MV-4-11 (cell line): ENCODE measurements at regions not wholly inside any gene's neighbourhood (a gene's known extent, or its start where the extent isn't known, plus 50 kb on each side); places are given as distances from the start of the nearest gene placed in this dataset.
"Not testable (repeated sequence)": the region's sequence is repeated elsewhere in the genome, so short reads cannot be mapped to it uniquely, and the experiment has no call there.

ENCODE experiments used
- DNase-seq: peaks from one replicate; lab custom pipeline; 2025; lab: John Stamatoyannopoulos, UW

DNA sequence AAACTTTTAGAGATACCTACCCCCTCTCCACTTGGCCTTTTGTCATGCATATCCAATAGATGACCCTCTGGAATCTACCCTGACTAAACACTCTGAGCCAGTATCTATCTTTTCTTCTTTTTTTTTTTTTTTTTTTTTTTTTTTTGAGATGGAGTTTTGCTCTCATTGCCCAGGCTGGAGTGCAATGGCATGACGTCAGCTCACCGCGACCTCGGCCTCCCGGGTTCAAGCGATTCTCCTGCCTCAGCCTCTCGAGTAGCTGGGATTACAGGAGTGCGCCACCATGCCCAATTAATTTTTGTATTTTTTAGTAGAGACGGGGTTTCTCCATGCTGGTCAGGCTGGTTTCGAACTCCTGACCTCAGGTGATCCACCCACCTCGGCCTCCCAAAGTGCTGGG, 50.8 kb upstream of the GRIN2B start:
- not testable (repeated sequence) for DNase-seq

DNA sequence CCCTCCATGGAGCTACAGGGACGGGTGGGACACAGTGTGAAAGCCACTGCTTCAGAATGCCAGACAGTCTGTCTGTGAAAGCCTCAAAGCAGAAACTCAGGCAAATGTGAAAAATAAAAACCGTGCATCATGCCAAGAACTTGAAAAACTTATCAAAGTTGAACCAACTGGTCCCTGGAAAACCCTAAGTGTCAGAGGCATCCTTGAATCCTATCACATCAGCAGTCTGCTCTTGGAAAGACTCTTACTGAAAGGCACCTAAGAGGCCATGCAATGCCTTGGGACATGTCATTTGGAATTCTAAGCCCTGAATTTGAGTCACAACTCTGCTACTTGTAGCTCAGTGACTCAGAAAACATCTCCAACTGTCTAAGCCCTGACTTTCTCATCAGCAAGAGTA, 62.4 kb upstream of the GRIN2B start:
- DNase-seq, result no peak

DNA sequence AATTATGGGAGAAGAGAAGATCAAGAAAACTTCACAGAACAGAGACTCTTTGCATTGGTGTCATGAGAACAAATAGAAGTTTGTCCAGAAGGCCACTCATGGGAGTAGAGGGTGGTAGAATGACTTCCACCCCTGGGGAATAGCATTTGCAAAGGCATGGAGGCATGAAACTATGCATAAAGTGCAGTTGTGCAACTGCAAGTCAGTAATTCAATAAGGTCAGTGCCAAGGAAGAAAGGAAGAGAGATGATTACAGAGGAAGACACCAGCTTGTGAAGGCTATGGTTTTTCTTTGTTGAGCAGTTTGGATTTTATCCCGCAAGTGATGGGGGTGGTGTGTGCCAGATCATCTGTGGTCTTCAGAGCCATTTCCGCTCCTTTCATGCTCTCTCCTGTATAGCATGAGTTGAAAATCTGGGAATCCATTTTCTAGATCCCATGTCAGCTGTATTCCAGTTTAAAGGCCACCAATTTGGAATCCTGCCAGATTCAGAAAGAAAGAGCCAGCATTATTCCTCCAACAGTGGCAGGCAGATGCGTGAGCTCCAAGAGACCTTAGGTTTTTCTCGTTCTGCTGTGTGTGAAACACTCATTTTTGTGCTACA, 67.6 kb upstream of the GRIN2B start:
- DNase-seq, result no peak

DNA sequence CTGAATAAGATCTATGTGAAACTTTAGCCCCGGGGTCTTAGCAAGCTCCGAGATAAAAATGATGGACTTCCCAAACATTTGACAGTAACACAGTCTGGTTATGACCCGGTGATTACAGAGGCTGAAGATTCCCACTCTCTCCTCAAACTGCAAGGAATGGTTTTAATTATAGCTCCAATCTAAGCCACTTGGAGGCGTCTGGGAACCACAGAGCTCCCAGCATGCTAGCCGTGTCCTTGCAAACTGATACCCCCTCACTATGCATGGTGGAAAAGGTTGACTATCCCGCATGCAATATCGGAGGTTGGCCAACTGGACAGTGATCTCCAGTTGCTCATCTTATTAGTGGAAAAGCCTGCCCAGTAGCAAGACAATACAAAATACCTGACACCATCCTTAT, 76.5 kb upstream of the GRIN2B start:
- no peak for DNase-seq

DNA sequence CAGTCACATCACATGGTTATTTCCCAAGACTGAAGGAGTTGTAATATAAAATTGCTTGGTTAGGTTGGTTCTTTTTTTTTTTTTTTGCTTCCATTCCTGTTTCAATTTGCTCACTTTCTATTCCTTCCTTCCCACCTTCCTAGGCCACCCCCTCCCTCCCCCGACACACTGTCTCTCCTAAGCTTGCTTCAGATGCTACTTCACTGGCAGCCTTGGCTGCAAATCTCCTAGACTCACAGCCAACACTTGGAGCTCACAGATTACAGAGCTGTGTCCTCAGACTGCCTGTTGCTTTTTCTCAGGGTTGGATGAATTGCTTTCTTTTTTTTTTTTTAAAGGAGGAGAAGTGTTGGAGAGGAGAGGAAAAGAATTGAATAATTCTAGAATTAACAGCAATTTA, 77.3 kb upstream of the GRIN2B start:
- no peak for DNase-seq

DNA sequence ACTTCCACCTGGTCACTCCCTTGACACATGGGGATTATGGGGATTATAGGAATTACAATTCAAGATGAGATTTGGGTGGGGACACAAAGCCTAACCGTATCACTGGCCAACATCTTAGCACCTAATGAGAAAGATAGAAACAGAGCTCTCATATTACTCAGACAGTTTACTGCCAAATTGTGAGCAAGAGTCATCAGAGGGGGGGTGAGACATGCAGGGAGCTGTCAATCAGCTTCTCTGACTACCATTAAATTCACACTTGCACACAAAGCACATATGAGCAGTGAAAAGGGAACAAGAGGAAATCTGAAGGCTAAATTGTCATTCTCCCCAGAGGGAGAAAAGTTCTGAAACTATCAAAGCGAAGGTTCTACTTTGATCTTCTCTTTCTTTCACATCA, 78.1 kb upstream of the GRIN2B start:
- no peak for DNase-seq

DNA sequence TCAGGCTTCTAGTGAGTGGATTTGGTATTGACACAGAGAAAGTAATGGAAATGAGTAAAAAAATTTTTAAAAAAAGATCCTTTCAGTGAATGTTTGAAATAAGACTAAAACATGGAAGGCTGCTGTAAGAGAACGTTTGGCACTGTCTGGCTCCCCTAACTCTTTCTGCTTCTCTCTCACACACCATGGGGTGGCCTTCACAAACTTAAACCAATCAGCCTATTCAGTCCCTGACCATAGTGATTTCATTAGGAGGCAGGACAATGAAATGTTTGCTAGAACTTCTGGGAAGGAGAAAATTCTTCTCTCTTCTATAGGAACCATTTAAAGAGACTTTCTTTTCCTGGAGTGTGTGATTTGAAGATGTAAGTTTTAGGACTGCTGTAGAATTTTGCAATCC, 84.2 kb upstream of the GRIN2B start:
- no peak for DNase-seq

DNA sequence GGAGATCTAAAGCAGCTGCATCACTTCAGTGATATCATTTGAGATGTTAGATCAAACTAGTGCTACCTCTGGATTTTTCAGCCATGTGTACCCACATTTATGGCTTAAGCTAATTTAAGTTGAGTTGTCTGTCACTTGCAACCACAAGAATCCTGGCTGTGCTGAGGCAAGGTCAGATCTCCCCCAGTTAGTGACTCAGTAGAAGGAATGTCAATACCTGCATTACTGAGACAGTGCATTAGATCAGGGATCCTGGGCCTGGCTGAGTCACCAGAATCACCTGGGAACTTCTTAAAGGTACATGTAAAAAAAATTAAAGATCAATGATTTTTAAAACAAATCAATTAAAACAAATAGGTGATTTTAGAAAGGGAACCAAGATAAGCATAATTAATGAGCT, 84.6 kb upstream of the GRIN2B start:
- DNase-seq, result no peak

DNA sequence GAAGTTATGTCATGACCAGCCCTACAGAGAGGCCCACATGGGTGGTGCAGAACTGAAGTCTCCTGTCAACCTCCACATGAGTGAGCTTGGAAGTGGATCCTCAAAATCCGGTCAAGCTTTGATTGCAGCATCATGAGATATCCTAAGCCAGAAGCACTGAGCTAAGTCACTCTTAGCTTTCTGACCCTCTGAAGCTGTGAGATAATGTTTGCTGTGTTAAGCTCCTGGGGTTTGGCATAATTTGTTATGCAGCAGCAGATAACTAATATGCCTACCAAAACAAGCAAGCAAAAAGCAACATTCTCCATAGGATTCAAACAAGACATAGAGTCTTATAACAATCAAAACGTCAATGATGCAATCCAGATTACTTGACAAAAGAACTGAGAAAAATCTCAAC, 87.6 kb upstream of the GRIN2B start:
- no peak for DNase-seq

DNA sequence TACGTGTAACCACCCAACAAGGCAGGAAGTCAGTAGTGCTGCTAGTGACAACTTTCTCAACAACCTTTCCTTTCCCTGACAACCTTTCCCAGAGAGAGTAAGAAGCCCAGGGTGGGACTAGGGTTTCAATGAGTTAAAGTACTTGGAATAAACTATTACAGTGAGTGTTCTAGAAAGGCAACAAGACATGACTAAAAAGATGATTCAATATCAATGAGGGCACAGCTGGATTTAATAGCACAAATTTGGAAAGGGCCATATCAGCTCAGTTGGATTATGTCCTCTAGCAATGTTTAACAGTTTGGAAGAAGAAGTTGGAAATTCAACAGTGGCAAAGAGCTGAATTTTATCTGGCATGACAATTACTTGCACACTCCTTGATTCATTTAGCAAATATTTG, 90.4 kb upstream of the GRIN2B start:
- DNase-seq, result no peak

DNA sequence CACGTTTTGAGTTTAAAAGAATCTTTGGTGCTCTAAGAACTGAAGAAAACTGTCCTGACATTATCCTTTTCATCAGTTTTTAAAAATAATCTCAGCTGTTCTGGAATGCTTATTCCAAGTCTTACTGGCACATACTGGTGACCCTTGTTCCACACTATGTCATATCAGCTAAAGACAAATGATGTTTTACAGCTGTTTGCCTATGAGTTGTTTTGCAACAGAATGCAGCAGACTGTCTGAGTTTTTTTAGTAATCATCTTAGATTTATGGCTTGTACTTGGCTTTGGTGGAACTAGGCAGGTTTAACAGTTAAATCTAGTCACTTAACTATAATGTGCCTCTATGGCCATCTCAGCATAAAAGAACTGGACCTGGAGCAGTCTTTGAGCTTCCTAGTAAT, 91.6 kb upstream of the GRIN2B start:
- no peak for DNase-seq

DNA sequence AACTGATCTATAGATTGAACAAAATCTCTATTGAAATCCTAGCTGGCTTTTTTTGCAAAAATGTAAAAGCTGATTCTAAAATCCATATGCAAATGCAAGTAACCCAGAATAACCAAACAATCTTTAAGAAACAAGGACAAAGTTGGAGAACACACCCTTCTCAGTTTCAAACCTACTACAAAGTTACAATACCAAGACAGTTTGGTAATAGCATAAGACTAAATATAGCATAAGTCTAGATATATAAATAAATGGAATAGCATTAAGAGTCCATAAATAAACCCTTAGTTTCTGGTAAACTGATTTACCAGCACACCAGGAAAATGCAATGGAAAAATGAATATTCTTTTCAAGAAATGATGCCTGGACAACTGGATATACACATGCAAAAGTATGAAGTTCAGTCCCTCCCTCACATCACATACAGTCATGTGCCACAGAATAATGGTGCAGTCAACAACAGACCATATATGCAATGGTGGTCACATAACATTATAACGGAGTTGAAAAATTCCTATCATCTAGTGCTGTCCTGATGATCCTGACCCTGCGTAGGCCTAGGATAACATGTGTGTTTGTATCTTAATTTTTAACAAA, 94.5 kb upstream of the GRIN2B start:
- no peak for DNase-seq

DNA sequence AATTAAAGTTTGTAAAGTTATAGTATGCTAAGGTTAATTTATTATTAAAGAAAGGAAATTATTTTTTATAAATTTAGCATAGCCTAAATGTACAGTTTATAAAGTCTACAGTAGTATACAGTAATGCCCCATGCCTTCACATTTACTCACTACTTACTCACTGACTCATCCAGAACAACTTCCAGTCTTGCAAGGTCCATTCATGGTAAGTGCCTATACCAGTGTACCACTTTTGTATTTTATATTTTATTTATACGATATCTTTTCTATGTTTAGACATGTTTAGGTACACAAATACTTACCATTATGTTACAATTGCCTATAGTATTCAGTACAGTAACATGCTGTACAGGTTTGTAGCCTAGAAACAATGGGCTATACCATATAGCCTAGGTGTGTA, 95.1 kb upstream of the GRIN2B start:
- DNase-seq, result no peak

DNA sequence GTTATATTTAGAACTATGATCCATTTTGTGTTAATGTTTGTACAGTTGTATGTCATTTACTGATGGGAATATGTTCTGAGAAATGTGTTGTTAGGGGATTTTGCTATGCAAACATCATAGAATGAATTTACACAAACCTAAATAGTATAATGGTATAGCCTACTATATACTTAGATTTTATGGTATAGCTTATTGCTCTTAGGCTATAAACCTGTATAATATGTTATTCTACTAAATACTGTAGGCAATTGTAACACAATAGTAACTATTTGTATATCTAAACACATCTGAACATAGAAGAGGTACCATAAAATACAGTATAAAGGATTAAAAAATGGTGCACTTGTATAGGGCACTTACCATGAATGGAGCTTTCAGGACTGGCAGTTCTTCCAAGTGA, 105.4 kb upstream of the GRIN2B start:
- no peak for DNase-seq

DNA sequence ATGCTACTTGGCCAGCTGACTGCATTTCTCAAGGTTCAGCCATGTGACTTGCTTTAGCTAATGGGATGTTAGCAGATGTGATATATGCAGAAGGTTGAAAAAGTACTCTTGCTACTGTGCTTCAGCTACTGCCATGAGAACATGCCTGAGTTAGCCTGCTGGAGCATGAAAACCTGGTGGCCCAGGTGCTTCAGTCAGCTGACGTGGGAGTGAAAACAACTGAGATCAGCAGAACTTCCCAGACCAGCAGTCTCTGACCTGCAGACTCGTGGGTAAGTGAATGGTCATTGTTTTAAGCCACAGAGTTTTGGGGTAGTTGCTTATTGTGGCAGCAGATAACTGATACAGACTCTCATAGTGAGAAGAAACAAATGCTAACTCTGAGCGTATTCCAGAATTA, 118.6 kb upstream of the GRIN2B start:
- DNase-seq, result no peak

DNA sequence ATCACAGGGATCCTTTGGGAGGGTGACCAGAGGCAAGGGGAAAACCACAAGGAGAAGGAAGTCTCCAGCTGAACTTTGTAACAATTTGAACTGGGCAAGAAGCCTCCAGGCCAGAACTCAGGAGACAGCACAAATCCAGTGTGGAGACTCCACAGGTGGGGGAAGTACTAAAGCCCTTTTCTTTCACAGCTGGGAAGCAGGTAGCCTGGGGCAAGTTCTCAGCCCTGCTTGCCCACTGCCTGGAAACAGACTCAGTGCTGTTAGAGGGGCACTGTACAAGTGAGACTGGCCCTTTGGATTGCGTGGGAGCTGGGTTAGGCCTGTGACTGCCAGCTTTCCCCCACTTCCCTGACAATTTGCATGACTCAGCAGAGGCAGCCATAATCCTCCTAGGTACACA, 120.2 kb upstream of the GRIN2B start:
- not testable (repeated sequence) for DNase-seq

DNA sequence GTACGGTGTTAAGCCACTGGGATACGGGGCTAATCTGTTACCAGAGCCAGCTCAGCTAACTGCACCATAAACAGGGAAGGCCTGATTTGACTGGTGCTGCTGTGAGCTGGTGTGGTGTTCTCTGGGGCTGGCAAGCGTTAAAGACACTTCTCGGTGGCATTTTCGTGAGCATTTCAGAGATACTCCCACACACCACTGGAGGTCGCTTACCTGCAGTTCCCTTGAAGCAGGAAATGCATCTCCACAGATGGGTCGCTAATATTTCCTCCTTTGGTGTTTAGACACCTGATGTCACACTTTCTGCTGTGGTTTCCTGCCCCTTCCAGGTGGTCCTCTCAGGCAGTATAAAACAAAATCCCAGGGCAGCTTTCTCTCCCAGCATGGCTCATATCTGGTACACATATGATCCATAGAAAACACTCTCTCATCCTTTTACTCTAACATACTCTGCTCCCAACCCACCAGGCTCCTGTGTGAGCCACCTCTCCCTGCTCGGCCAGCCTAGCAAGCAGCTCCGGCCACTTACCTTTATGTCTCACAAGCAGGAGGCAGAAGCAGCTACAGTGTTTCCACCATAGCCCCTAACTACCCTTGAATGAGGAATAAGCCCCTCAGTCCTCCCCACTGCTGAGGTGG, 129.9 kb upstream of the GRIN2B start:
- no peak for DNase-seq

DNA sequence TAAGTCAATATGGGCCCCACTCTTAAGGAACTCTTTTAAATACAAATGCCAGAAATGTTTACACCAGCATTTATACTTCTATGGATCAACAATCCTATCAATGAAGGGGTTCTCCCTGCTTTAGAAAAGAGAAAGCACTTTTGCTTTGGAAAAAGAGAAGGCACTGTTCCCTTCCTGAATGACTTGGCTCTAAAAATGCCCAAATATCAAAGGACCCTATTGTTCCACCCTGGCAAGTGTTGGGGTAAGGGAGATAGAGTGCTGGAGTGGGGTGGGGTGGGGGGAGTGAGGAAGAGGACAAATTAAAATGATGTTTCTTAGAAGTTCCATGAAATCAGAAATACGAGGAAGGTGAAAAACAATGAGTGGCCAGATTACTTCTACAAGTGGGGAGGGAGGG, 131.6 kb upstream of the GRIN2B start:
- no peak for DNase-seq

DNA sequence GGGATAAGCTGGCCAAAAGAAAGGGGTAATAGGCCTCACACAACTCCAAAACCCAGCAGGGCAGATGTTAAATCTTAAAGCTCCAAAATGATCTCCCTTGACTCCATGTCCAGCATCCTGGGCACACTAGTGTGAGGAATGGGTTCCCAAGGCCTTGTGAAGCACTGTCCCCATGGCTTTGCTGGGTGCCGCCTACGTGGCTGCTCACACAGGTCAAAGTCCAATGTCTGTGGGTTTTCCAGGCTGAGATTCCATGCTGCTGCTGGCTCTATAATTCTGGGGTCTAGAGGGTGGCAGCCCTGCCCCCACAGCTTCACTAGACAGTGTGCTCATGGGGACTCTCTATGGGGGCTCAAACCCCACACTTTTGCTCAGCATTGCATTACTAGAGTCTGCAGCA, 145.3 kb upstream of the GRIN2B start:
- no peak for DNase-seq

DNA sequence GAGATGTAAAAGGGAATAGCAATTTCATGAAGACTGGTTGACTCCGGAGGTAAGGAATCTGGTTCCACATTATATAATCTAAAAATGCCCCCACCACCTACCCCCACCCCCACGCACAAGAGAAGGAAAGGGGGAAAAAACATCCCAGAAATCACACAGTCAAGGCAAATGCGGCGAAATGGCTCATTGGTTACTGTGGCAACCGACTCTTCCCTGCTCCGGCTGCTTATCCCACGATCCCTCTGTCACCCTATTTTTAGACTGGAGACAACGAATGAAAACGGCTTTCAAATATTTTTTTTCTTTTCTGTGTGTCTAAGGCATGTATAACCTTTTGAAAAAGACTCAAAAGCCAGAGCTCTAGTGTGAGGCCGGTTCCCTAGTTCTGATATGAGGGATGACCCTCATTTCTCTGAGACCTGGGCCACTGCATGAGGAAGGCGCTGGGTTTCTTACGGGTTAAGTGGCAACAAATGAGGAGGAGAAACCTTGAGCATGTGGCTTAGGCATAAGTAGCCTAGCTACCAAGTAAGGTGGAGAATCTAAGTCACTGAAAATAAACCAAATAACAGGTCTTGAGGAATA, 148.3 kb upstream of the GRIN2B start:
- DNase-seq, result no peak

DNA sequence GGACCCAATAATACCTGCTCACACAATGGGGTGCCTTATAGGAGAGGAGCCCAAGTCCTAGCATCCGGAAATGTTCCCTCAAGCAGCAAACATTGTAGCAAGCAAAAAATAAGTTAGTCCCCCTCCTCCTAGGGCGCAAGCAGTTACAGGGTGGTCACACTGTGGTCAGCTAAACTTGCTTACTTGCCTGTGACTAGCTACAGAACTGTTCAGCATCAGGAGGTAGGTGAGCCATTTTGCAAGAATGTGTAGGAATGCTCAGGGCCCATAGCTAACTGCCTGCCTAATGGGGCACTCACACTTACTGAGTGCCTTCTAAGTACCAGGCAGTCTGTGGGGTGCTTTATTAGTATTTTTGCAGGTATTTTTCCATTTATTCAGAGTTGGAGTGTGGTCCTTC, 154.6 kb upstream of the GRIN2B start:
- no peak for DNase-seq

DNA sequence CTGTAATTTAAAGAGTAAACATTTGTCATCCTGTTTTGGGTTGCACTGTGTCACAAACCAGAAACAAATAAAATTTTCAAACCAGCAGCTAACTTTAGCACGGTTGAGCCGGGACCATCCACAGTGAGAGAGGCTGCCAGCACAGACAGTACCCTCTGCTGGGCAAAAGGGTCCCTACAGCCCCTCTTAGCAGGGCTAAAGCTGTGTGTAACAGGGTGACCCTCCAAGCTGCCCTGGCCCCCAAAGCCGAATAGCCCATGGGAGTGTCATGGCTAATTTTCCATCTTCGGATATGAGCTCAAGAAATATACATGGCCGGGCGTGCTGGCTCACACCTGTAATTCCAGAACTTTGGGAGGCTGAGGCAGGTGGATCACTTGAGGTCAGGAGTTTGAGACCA, 157.1 kb upstream of the GRIN2B start:
- no peak for DNase-seq

DNA sequence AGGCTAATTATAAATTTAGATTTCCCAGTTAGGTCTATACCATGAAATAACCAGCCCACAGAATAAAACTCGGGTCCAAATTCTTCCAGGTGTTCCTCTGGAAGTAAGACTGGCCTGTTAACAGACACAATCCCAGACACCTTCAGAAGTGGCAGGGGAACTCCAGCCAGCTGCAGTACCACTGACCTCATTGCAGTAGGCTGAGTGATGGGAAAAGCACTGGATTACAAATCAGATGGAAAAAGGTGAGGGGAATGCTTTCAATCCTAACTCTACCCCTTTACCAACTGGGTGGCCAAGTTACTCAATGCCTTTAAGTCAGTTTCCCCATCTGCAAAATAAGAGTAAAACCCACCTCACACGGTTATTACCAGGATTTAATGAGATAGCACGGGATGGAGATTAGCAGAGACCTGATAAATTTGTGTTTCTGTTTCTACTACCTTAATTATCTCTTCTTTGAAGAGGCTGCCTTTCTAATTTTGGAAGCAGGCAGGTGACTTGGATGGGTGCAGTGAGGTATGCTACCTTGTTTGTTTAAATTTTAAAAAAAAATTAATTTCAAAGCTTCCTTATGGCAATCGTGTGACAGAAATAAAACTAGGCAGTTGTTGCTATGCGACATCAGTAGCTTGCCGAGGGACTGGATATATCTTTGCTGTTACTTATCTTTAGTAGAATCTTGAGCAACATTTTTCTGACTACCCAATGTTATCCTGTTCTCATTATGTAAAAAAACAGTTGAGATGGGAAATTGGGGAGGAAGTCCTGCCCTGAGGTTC, 167.3 kb upstream of the GRIN2B start:
- no peak for DNase-seq
